Adrenal gland (tissue), 9 donors: ENCODE measurements at regions not wholly inside any gene's neighbourhood (a gene's known extent, or its start where the extent isn't known, plus 50 kb on each side); places are given as distances from the start of the nearest gene placed in this dataset.

Experiments
- DNase-seq, 7 donors: peaks; one replicate each; pipeline ENCODE4 v3.0.0-alpha.2; 2019 to 2020
- H3K27ac ChIP-seq, 5 donors: fragments of 200-600 bp; sonication (generic) in 4 of 5; 1 replicate in 3 of 5; 2 replicates in 2 of 5; pipeline versions ENCODE4 v1.5.1 to v1.8.0; 2016 to 2020; ENCODE audit warnings: mild to moderate bottlenecking in 1 of 5
- H3K27me3 ChIP-seq: fragments of 200-600 bp; 2 replicates; pipeline ENCODE4 v1.8.0; 2021
- H3K36me3 ChIP-seq, 2 donors: fragments of 200-600 bp; replicated peaks in 1 of 2; 1 replicate in 1 of 2; 2 replicates in 1 of 2; pipeline versions ENCODE4 v1.5.1 to v1.8.0; 2018 to 2022
- H3K4me1 ChIP-seq, 2 donors: fragments of 200-600 bp; replicated peaks in 1 of 2; 1 replicate in 1 of 2; 2 replicates in 1 of 2; pipeline versions ENCODE4 v1.5.1 to v1.8.0; 2018 to 2021
- H3K4me3 ChIP-seq, 4 donors: fragments of 200-600 bp; sonication (generic) in 3 of 4; one replicate each; pipeline ENCODE4 v1.5.1; 2016 to 2018
- H3K9me3 ChIP-seq, 3 donors: fragments of 200-600 bp; sonication (generic) in 1 of 3; replicated peaks in 1 of 3; 1 replicate in 2 of 3; 2 replicates in 1 of 3; pipeline versions ENCODE4 v1.5.1 to v1.8.0; 2016 to 2021
- CTCF ChIP-seq, 6 experiments: fragments of 450-650 bp in 4 of 6; fragments of 200-600 bp in 2 of 6; sonication (generic) in 1 of 6; IDR thresholded peaks; 1 replicate in 5 of 6; 2 replicates in 1 of 6; pipeline versions ENCODE4 v1.5.1 to v1.8.0; 2016 to 2021; ENCODE audit warnings: antibody characterized with exemption in 6 of 6, mild to moderate bottlenecking in 2 of 6, moderate library complexity in 1 of 6
- POLR2A ChIP-seq, 2 donors: fragments of 450-650 bp; IDR thresholded peaks; one replicate each; pipeline ENCODE4 v1.6.1; 2017; ENCODE audit warnings: antibody characterized with exemption in 2 of 2, mild to moderate bottlenecking in 2 of 2, moderate library complexity in 1 of 2
- WGBS, 4 donors: extraction: QIAGEN DNeasy Blood & Tissue Kit in 2 of 4; methylation state at CpG; one replicate each; pipeline versions ENCODE4 v1.1.5 to v1.1.7; 2013 to 2017; 5-methylcytosine and 5-hydroxymethylcytosine counted together
- intact Hi-C, 2 donors: fragments of 100-400 bp; cut with DNase I; formaldehyde crosslinking; loops; one replicate each; pipeline versions ENCODE4 v1.14.1 to v1.15.0; 2022 to 2023
- donor health status: healthy with polysubstance abuse.
- donor health status: Bipolar disorder and iron deficiency.
- donor health status: DM: yes; HTN: yes; CAD: no.
- donor health status: DM: no; HTN: no; CAD: no.
- donor health status: DM: no; HTN: no; CAD: no.

DNA sequence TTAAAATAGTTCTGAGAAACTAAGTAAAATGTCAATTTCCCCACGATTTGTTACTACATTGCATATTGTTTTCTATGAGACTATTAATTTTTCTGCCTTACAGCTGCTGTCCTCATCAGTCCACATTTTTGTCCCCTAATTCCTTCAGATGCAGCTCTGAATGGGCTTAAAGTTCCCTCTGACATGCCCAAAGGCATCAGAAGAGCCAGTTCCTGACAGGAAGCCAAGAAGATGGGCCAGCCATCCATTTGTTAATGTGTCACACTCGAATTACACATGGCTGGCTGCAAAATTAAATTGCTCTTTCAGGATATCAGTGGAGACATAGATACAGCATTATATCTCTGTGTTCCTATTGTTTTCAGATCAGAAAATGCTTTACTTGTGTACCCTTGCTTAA is 1223.0 kb downstream of the EPHA7 start:
- Histone ChIP-seq H3K27me3 (no peaks in the 10 kb centered on the region), H3K4me3 (no peak overlapping the region), H3K4me1 (no peaks in the 10 kb centered on the region), H3K36me3 (no peaks in the 10 kb centered on the region), H3K27ac (no peak overlapping the region), H3K9me3 (no peaks in the 10 kb centered on the region)
- no peak for DNase-seq
- intact Hi-C loops, result no loop called here
- no peak for TF ChIP-seq POLR2A (IDR thresholded peaks at IDR 0.05)
- no peak for TF ChIP-seq CTCF (IDR thresholded peaks at IDR 0.05)
- 14 to 35% (median 29%) methylated on average over 2 of the region's 2 CpGs for WGBS, 4 donors

- no peaks in the 10 kb centered on the region for H3K9me3 ChIP-seq
- 57 to 69% (median 64%) methylated on average over 5 of the region's 5 CpGs for WGBS, 4 donors
Measured at GRCh38 chr6:92195796-92196195, 1223.6 kb downstream of the EPHA7 start.

DNA sequence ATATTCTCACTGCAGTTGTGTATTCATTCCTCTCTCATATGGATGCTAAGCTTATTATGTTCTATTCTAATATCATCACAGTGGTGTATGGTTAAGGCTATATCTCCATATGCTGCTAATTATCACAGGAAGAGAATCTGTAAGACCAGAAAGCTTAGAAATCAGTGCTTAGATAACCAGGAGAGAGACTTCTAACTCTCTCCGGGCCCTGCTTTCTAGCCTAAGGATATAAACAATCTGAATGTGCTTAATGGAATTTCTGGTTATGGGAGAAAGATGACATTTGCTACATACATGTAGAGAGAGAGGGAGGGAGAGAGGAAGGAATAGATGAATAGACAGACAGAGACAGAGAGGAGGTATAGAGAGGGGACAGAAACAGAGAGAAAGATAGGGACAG is 1231.3 kb downstream of the EPHA7 start:
- TF ChIP-seq POLR2A (IDR thresholded peaks at IDR 0.05) (no peak), CTCF (IDR thresholded peaks at IDR 0.05) (no peak)
- no peak for DNase-seq
- 83 to 94% (median 87%) methylated on average over 1 of the region's 1 CpG for WGBS, 4 donors
- Histone ChIP-seq H3K9me3 (no peaks in the 10 kb centered on the region), H3K27ac (no peak overlapping the region), H3K4me1 (no peaks in the 10 kb centered on the region), H3K36me3 (no peaks in the 10 kb centered on the region), H3K4me3 (no peak overlapping the region), H3K27me3 (no peaks in the 10 kb centered on the region)
- intact Hi-C loops, result no loop called here

More at GRCh38 chr6:92195796-92196195, 1223.6 kb downstream of the EPHA7 start:
- Histone ChIP-seq H3K4me1 (no peaks in the 10 kb centered on the region), H3K27ac (no peak overlapping the region), H3K4me3 (no peak overlapping the region), H3K36me3 (no peaks in the 10 kb centered on the region), H3K27me3 (no peaks in the 10 kb centered on the region)
- no peak for DNase-seq
- intact Hi-C loops, result no loop called here
- TF ChIP-seq CTCF (IDR thresholded peaks at IDR 0.05), result no peak

- Histone ChIP-seq H3K4me3 (no peak overlapping the region), H3K9me3 (no peaks in the 10 kb centered on the region), H3K27me3 (no peaks in the 10 kb centered on the region), H3K36me3 (no peaks in the 10 kb centered on the region), H3K4me1 (no peaks in the 10 kb centered on the region), H3K27ac (no peak overlapping the region)
- WGBS, 4 donors, result 62 to 71% (median 64%) methylated on average over 3 of the region's 3 CpGs
- DNase-seq, result no peak
- intact Hi-C loops, result no loop called here
- TF ChIP-seq POLR2A (IDR thresholded peaks at IDR 0.05) (no peak), CTCF (IDR thresholded peaks at IDR 0.05) (no peak)
Measured at GRCh38 chr6:92184933-92185332, 1234.4 kb downstream of the EPHA7 start.
